ENCODE measurements at regions not wholly inside any gene's neighbourhood (a gene's known extent, or its start where the extent isn't known, plus 50 kb on each side); places are given as distances from the start of the nearest gene placed in this dataset.

DNA sequence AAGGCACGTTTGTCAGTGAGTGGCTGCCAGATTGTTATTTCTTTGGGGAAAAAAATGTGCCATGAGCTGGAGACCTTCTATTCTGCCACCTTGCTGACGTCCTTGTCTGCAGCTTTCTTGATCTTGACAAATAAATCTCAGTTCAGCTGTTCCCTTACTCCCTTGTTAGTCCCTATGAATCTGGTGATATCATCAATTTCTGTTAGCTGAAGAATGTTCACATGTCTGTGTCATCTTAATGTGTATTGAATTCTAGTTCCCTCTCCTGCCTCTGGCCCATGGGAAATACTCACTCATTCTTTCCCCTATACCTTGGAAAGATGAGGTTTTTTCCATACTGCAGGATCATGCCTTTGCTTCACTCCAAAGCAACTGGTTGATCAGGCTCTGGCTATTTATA, 649.9 kb upstream of the API5 start:
- DNase-seq (ENCODE audit: low read depth in 1 of 2, low spot score in 1 of 2): no peak

DNA sequence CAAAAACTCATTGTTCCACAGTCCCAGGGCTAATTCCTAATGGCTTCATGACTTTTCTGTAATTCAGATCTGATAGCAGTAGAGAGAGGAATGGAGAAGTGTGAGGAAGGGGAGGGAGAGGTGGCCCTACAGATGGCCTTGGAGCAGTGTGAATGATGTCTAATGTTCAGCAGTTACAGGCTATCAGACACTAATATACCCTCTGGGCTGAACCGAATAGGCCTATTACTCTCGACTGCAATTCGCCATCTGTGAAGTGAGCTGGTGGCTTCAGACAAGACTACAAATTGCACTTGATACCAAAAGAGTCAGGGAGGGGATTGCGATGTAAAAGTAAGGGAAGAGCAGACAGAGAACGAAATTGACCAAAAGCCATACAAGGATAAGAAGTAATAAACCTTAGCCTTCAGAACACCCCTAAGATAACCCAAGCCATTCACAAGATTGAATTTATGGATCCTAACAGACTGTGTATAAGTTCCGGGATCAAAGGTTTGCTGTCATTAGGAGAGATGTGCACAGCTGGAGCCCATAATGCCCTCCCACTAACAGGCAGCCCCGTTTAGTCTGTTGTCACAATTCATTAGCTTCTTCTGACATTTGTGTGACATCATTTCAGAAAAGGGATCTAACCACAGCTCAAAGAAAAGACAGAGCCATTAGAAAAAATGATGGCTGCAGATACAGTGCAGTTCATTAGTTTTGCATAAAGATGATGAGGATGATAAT, 642.4 kb upstream of the API5 start:
- Histone ChIP-seq H3K4me3 (replicated peaks; ENCODE audit: insufficient read depth, low read length) (no peak overlapping the region), H3K27me3 (ENCODE audit: insufficient read depth, poor library complexity, severe bottlenecking) (no peaks in the 10 kb centered on the region), H3K27ac (replicated peaks) (no peak overlapping the region)
- TF ChIP-seq POLR2AphosphoS5 (IDR thresholded peaks at IDR 0.05; ENCODE audit: low read depth) (no peak), SPI1 (IDR thresholded peaks at IDR 0.05; ENCODE audit: borderline replicate concordance, low read depth) (no peak)
- DNase-seq (ENCODE audit: low read depth in 1 of 2, low spot score in 1 of 2): no peak

More for the DNA sequence above, 649.9 kb upstream of the API5 start:
- no peak for TF ChIP-seq CTCF (IDR thresholded peaks at IDR 0.05; ENCODE audit: insufficient read depth, low read length)
- no peak for TF ChIP-seq SPI1 (IDR thresholded peaks at IDR 0.05; ENCODE audit: borderline replicate concordance, low read depth)
- no peak for TF ChIP-seq GABPA (IDR thresholded peaks at IDR 0.05; ENCODE audit: low read depth)
- TF ChIP-seq REST (IDR thresholded peaks at IDR 0.05; ENCODE audit: insufficient replicate concordance, low read depth): no peak
- TF ChIP-seq POLR2AphosphoS5 (IDR thresholded peaks at IDR 0.05; ENCODE audit: low read depth): no peak
- Histone ChIP-seq H3K27ac (replicated peaks) (no peak overlapping the region), H3K27me3 (ENCODE audit: insufficient read depth, poor library complexity, severe bottlenecking) (no peaks in the 10 kb centered on the region), H3K4me3 (replicated peaks; ENCODE audit: insufficient read depth, low read length) (no peak overlapping the region)

DNA sequence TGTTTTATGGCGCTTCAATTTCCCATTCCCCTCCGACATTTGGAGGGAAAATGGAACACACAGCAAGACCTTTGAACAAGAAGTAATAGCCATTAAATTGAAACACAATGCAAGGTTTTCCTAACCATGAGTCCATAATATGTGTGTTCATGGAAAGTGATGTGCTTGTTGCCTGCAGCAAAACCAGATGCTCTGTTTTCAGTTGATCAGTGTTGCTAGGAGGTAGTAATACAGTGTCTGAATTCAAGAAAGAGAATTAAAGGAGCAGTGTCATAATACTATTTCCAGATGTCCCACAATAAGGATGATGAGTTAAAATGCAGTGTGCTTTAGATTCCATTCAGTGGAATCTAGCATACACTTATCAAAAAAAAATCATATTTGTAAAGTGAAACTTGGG, 637.4 kb upstream of the API5 start:
- no peak overlapping the region for H3K4me3 ChIP-seq (replicated peaks; ENCODE audit: insufficient read depth, low read length)
- no peak for DNase-seq (ENCODE audit: low read depth in 1 of 2, low spot score in 1 of 2)
- H3K27me3 ChIP-seq (ENCODE audit: insufficient read depth, poor library complexity, severe bottlenecking): no peaks in the 10 kb centered on the region
- TF ChIP-seq CTCF (IDR thresholded peaks at IDR 0.05; ENCODE audit: insufficient read depth, low read length) (no peak), POLR2AphosphoS5 (IDR thresholded peaks at IDR 0.05; ENCODE audit: low read depth) (no peak), REST (IDR thresholded peaks at IDR 0.05; ENCODE audit: insufficient replicate concordance, low read depth) (no peak), GABPA (IDR thresholded peaks at IDR 0.05; ENCODE audit: low read depth) (no peak), SPI1 (IDR thresholded peaks at IDR 0.05; ENCODE audit: borderline replicate concordance, low read depth) (no peak)
- no peak overlapping the region for H3K27ac ChIP-seq (replicated peaks)

DNA sequence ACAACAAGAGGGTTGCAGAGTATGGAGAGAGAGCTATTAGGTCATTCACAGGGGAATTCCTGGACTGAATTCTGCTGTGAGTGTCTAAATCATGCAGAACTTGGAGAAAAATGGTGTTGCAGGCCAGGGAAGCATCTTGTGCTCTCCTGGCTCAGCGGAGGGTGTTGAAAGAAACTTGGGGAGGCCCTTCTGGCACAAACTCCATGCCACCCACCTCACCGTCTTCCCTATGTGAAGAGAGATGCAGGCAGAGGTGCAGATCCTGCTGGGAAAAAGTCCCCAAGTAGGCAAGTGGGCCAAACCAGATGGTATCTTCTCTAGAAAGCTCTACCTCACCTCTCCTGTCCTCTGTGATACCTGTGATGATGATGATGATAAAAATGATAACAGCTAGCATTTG, 604.3 kb upstream of the API5 start:
- DNase-seq (ENCODE audit: low read depth in 1 of 2, low spot score in 1 of 2): no peak
- no peak overlapping the region for H3K4me3 ChIP-seq (replicated peaks; ENCODE audit: insufficient read depth, low read length)
- H3K27me3 ChIP-seq (ENCODE audit: insufficient read depth, poor library complexity, severe bottlenecking): no peaks in the 10 kb centered on the region
- no peak overlapping the region for H3K27ac ChIP-seq (replicated peaks)
- TF ChIP-seq CTCF (IDR thresholded peaks at IDR 0.05; ENCODE audit: insufficient read depth, low read length): no peak
- TF ChIP-seq POLR2AphosphoS5 (IDR thresholded peaks at IDR 0.05; ENCODE audit: low read depth): no peak
- no peak for TF ChIP-seq SPI1 (IDR thresholded peaks at IDR 0.05; ENCODE audit: borderline replicate concordance, low read depth)
- no peak for TF ChIP-seq REST (IDR thresholded peaks at IDR 0.05; ENCODE audit: insufficient replicate concordance, low read depth)
- TF ChIP-seq GABPA (IDR thresholded peaks at IDR 0.05; ENCODE audit: low read depth): no peak
